DMS53 treated with DMSO at 0.1 percent for 48 hours (cell line): ENCODE measurements at regions not wholly inside any gene's neighbourhood (a gene's known extent, or its start where the extent isn't known, plus 50 kb on each side); places are given as distances from the start of the nearest gene placed in this dataset.
A peak's percentile ranks its signal among the peaks of the same experiment; 100 is the strongest.

Experiments used
- DNase-seq: peaks from one replicate; lab custom pipeline; 2025; ENCODE audit not compliant: unreplicated experiment; lab: John Stamatoyannopoulos, UW

DNA sequence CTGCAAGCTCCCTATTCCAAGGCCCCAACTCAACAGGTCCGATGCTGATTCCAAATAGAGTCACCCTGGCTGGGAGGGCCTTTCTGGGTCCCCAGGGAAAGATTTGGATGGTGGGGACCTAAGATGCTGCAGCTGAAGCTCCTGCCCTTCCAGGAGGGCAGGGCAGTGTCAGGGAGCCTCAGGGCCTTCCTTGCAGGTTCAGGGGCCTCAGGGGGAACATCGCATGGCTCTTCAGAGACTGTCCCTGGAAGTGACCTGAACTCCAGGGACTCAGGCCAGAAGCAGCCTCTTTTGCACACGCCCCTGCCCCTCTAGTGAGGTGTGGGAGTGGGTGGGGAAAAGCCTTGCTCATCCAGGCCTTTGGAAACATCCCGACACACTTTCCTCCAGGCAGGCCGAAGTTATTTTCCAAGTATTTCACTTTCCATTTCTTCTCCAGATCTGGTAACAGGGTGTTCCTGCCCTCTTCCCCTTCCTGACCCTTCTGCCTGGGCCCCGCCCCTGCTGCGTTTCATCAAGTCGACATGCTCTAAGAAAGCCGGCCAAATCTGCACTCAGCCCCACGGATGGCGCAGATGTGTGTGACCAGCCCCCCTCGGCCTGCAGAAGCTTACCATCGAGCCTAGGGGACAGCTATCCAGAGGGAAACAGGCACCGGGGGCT, 159.5 kb downstream of the FGF18 start:
- no peak for DNase-seq

- no peak for DNase-seq
These were observed 160.5 kb downstream of the FGF18 start for GRCh38 chr5:171579976-171580411.

- DNase-seq = no peak
These were observed 161.2 kb downstream of the FGF18 start for GRCh38 chr5:171580502-171581265.

- DNase-seq = no peak
These were observed 162.3 kb downstream of the FGF18 start for GRCh38 chr5:171581781-171582180.

DNA sequence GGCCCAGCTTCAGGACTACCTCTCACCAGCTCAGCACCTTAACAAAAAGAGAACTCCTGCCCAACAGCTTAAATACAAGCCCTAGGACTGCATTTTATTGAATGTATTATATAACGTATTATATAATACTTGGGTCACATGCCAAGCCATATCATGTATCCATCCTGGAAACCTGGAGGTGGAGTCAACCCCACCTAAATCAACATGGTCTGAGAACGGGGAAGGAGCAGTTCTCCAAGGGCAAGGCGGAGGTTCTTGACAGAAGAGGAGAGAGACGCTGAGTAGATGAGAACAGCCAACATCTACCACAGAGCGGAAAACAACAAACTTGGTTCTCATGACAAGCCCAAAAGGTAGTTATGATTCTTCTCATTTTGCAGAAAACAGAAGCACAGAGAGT, 163.4 kb downstream of the FGF18 start:
- DNase-seq = no peak

DNA sequence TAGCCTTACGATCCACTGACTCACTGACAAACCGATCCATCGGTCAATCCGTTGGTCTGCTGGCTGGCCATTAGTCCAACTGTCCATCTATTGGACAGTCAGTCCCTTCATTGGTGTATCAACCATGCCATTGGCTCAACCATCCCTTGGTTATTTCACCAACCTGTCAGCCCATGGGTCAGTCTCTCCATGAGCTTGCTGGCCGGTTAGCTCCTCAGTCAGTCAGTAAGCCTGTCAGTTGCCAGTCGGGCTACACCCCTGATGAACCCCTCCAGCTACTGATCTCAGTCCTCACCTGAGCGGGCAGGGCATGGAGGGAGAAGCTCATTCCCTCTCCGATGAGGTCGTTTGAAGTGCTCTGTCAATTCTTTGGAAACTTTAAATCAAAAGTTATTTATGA, 166.5 kb downstream of the FGF18 start:
- no peak for DNase-seq

DNA sequence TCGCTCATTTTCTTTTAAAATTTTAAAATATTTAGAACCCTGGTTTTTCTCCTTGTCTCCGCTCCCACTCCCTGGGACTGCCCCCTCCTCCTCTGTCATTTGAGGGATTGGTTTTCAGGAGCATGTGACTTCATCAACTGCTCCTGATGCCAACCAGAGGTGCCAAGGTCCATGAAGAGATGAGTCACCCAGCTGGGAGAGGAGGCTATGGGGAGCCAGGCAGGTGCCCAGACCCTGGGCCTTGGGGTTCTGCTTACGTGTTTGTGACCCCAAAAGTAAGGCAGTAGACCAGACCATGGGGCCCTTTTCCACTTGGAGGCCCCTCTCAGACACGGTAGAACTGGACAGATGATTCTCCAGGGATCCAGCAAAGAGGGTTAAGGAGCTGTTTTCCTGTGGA, 167.0 kb downstream of the FGF18 start:
- DNase-seq = no peak

DNA sequence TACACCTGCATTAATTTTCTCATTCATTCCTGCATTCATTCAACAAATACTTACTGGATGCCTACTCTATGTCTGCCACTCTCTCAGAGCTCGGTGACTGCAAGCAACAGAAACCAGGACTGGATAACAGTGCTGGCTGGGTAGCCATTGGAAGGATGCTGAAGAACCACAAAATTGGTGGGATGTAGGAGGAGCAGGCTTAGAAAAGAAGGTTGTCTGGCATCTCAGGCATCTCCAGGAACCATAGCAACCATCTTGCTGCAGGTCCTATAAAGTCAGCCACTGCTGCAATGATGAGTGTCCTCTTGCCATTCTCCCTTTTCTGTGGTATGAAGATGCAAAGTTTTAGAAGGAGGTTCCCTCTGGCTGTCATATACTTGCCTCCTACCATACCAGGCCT, 168.6 kb downstream of the FGF18 start:
- no peak for DNase-seq

GRCh38 chr5:171588790-171589189, 169.3 kb downstream of the FGF18 start:
- DNase-seq = no peak

DNA sequence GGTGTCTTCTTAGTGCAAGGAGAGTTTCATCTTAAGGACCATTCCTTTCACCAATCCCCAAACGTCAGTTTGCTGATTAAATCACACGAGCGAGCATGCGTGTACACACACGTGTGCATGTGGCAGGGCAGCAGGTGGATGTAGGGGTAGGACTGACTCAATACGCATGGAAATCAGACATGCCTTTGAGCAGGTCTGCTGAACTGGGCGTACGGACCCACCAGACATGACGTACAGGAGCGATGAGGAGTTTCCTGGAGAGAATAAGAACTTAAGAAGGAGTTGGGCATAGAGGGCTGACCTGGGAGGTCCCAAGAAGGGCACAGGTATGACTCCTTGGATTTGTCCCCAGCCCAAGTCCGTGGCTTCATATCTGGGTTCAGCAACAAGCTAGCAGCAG, 170.0 kb downstream of the FGF18 start:
- no peak for DNase-seq

DNA sequence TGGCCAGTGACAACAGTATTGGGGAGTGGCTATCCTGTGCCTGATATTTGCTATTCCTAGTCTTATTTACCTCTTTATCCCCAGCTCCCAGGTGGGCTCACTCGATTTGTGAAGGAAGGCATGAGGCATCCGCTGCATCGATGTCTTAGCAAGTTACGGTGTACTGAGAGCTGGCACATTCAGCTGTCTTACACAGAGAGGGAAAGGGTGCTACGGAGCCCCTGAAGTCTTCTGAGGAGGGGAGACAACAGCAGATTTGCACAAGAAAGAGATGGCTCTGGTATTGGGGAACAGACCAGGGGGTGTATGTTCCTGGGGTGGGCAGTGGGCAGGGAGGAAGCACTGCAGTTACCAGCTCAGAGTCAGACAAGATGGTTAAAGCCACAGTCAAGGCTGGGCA, 172.6 kb downstream of the FGF18 start:
- no peak for DNase-seq

- DNase-seq = no peak
These were observed 173.3 kb downstream of the FGF18 start for GRCh38 chr5:171592736-171593135.

GRCh38 chr5:171593401-171593800, 174.0 kb downstream of the FGF18 start:
- no peak for DNase-seq

- DNase-seq = no peak
These were observed 174.5 kb downstream of the FGF18 start for GRCh38 chr5:171593976-171594375.

- no peak for DNase-seq
These were observed 176.0 kb downstream of the FGF18 start for GRCh38 chr5:171595401-171595800.

DNA sequence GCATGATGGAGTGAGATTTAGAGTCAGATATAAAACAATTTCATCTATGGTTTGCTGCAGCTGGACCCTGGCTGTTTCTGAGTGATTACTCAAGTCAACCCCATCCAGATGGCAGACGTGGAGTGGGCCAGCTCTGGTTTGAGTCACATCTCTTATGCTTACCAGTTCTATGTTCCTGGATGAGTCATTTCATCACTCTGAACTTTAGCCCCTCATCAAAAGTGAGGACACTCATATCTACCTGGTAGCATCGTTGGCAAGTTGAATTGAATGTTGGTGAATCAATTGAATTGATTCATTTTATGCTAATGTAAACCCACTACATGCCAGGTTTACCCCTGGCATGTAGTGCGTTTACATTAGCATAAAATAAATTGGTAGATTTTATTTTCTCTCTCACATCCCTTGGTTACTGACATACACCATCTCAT, 176.4 kb downstream of the FGF18 start:
- DNase-seq = peak; percentile 60

DNA sequence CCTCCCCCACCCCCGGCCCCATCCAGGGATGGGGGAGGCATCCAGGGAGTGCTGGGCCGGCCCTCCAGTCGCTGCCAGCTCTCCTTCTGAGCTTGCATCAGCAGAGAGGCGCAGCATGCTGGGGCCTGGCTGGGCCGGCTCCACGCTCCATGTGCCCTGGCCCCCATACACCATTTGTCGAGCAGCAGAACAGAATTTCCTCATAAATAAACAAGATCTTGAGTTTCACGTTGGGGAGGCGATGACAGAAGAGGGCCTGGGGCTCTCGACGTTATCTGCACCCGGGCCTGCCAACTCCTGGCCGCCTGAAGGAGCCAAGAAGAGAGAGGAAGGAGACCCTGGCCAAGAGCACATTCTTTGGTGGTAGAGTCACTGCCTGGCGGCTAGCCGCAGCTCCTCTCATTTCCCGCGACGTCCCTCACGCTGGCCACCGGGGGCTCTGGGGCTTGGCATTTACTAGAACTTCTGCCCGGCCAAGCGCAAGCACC, 177.0 kb downstream of the FGF18 start:
- DNase-seq = no peak

- DNase-seq = no peak
These were observed 178.6 kb downstream of the FGF18 start for GRCh38 chr5:171597946-171598640.

DNA sequence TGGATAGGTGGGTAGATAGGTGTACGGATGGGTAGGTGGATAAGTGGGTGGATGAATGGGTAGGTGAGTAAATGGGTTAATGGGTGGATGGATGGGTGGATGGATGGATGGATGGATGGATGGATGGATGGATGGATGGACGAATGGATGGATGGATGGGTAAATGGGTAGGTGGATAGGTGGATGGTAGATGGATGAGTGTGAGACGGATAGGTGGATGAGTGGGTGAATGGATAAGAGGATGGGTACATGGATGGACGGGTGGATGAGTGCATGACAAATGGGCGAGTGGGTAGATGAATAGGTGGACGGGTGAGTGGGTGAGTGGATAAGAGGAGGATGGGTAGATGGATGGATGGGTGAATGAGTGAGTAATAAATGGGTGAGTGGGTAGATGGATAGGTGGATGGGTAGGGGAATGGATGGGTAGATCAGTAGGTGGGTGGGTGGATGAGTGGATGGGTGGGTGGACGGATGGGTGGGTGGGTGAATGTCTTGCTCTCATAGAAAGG, 179.2 kb downstream of the FGF18 start:
- no peak for DNase-seq

DNA sequence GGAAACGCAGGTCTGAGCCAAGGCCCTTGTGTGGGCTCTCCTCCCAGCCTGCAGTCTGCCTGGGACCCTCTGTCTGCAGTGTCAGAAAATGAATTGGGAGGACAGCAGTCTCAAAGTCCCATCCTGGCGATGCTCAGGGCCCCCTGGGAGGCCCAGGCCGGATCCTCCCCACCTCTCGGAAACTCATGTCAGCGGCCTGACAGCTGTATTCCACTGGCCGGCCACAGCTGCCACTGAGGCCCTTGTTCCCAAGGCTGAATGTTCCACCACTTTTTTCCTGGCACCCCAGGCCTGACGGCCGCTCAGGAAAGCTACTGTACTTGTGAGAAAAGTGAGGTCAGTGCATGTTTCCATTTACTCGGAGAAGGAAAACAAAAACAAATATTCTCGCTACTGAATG, 180.0 kb downstream of the FGF18 start:
- DNase-seq = no peak

GRCh38 chr5:171599957-171600612, 180.6 kb downstream of the FGF18 start:
- no peak for DNase-seq
